HEK293T (cell line): ENCODE measurements at regions not wholly inside any gene's neighbourhood (a gene's known extent, or its start where the extent isn't known, plus 50 kb on each side); places are given as distances from the start of the nearest gene placed in this dataset.
A peak's percentile ranks its signal among the peaks of the same experiment; 100 is the strongest.

ENCODE experiments used
- CTCF ChIA-PET: fragments of 350-600 bp; formaldehyde crosslinking; extraction: SDS; loops from one replicate; lab custom pipeline; 2021; ENCODE audit warnings: antibody characterized with exemption, inconsistent platforms; lab: Yijun Ruan, JAX
- POLR2A ChIA-PET: fragments of 350-600 bp; formaldehyde crosslinking; extraction: SDS; loops from one replicate; lab custom pipeline; 2020; ENCODE audit warnings: antibody characterized with exemption, inconsistent platforms; lab: Yijun Ruan, JAX
- DNase-seq: peaks from one replicate; pipeline ENCODE4 v3.0.0; 2012; ENCODE audit warnings: mixed read lengths; ENCODE audit errors: extremely low spot score
- ARNT ChIP-seq: fragments of 450-650 bp; IDR thresholded peaks from 2 replicates; pipeline ENCODE4 v1.6.1; 2017; ENCODE audit warnings: mild to moderate bottlenecking
- BHLHE40 ChIP-seq: fragments of 450-650 bp; IDR thresholded peaks from 2 replicates; pipeline ENCODE4 v1.6.1; 2016; ENCODE audit warnings: mild to moderate bottlenecking, moderate library complexity, borderline replicate concordance
- CTBP1 ChIP-seq: fragments of 450-650 bp; IDR thresholded peaks from 2 replicates; pipeline ENCODE4 v1.6.1; 2016; ENCODE audit warnings: borderline replicate concordance
- ELF4 ChIP-seq: fragments of 450-650 bp; IDR thresholded peaks from 2 replicates; pipeline ENCODE4 v1.6.1; 2017; ENCODE audit warnings: antibody characterized with exemption
- FOXA1 ChIP-seq: fragments of 450-650 bp; IDR thresholded peaks from 2 replicates; pipeline ENCODE4 v1.6.1; 2016; ENCODE audit warnings: mild to moderate bottlenecking
- FOXK2 ChIP-seq: fragments of 450-650 bp; IDR thresholded peaks from 2 replicates; pipeline ENCODE4 v1.6.1; 2016; ENCODE audit warnings: mild to moderate bottlenecking
- FOXM1 ChIP-seq: fragments of 450-650 bp; IDR thresholded peaks from 2 replicates; pipeline ENCODE4 v1.6.1; 2017; ENCODE audit warnings: mild to moderate bottlenecking, borderline replicate concordance
- HDGF ChIP-seq: fragments of 450-650 bp; IDR thresholded peaks from 2 replicates; pipeline ENCODE4 v1.6.1; 2017; ENCODE audit warnings: antibody characterized with exemption, borderline replicate concordance
- L3MBTL2 ChIP-seq: fragments of 450-650 bp; conservative IDR thresholded peaks from 2 replicates; pipeline ENCODE4 v1.6.1; 2016; ENCODE audit warnings: mild to moderate bottlenecking
- LEF1 ChIP-seq: fragments of 450-650 bp; IDR thresholded peaks from 2 replicates; pipeline ENCODE4 v1.6.1; 2017; ENCODE audit warnings: mild to moderate bottlenecking, borderline replicate concordance
- NFRKB ChIP-seq: fragments of 450-650 bp; IDR thresholded peaks from 2 replicates; pipeline ENCODE4 v1.6.1; 2016; ENCODE audit warnings: mild to moderate bottlenecking, moderate library complexity
- PKNOX1 ChIP-seq: fragments of 450-650 bp; IDR thresholded peaks from 2 replicates; pipeline ENCODE4 v1.6.1; 2016
- SP1 ChIP-seq: fragments of 450-650 bp; IDR thresholded peaks from 2 replicates; pipeline ENCODE4 v1.6.1; 2017
- SUZ12 ChIP-seq: fragments of 450-650 bp; IDR thresholded peaks from 2 replicates; pipeline ENCODE4 v1.6.1; 2016; ENCODE audit warnings: mild to moderate bottlenecking
- TARDBP ChIP-seq: fragments of 450-650 bp; IDR thresholded peaks from 2 replicates; pipeline ENCODE4 v1.6.1; 2016
- ZNF384 ChIP-seq: fragments of 450-650 bp; IDR thresholded peaks from 2 replicates; pipeline ENCODE4 v1.6.1; 2016

- DNase-seq: no peak
- TF ChIP-seq PKNOX1 (no peak), BHLHE40 (no peak), CTBP1 (no peak), SP1 (no peak), L3MBTL2 (no peak), ELF4 (no peak), FOXM1 (no peak), NFRKB (no peak), TARDBP (no peak), ARNT (no peak), LEF1 (no peak), HDGF (no peak), FOXA1 (no peak)
- ChIA-PET POLR2A (no interaction called here), CTCF (interaction anchor here (0.6 kb wide), 2 partner anchors 20 to 126 kb away, joined by 3 to 6 read pairs; no protein-coding TSS in a partner anchor)
Measured at GRCh38 chr2:192288295-192288694, 93.6 kb upstream of the TMEFF2 start.

DNA sequence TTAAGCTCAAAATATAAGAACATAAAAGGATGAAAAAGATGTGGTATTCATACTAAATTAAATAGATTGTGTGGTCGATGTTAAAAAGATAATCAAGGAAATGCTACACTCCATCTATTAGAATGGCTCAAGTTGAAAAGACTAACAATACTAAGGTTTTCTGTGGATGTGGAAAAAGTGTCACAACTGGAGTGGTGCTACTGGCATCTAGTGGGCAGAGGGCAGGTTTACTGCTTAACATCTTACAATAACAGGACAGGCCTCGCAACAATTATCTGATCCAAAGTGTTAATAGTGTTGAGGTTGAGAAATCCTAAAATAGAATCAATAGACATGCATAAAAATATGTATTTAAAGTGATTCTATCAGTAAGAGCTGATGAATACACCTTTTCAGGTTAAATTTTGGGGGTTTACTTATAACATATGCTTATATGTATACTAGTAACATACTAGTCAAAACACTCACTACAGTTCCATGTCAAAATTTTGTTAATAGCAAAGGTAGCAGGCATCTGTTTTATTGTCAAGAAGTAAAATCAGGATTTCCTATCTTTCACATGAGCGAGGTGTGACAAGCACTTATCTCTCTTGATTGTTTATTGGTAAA lies 91.5 kb upstream of the TMEFF2 start:
- DNase-seq: peak; percentile 6
- ChIA-PET POLR2A (no interaction called here), CTCF (no interaction called here)
- no peak for TF ChIP-seq CTBP1
- no peak for TF ChIP-seq NFRKB
- no peak for TF ChIP-seq ZNF384
- no peak for TF ChIP-seq SP1
- no peak for TF ChIP-seq TARDBP
- TF ChIP-seq HDGF: no peak
- no peak for TF ChIP-seq LEF1
- no peak for TF ChIP-seq PKNOX1
- no peak for TF ChIP-seq SUZ12

- CTCF ChIA-PET: no interaction called here
- no peak for TF ChIP-seq ARNT
- no peak for TF ChIP-seq BHLHE40
- no peak for TF ChIP-seq HDGF
- TF ChIP-seq LEF1: no peak
- no peak for TF ChIP-seq FOXA1
- no peak for TF ChIP-seq ZNF384
- TF ChIP-seq SUZ12: no peak
- no peak for TF ChIP-seq NFRKB
- TF ChIP-seq CTBP1: no peak
- no peak for TF ChIP-seq ELF4
- no peak for TF ChIP-seq PKNOX1
- no peak for TF ChIP-seq TARDBP
- POLR2A ChIA-PET: no interaction called here
- no peak for DNase-seq
Measured at GRCh38 chr2:192283450-192283849, 88.7 kb upstream of the TMEFF2 start.

GRCh38 chr2:192278701-192279100 lies 84.0 kb upstream of the TMEFF2 start:
- CTCF ChIA-PET: no interaction called here
- DNase-seq: no peak
- POLR2A ChIA-PET: no interaction called here
- TF ChIP-seq SUZ12 (no peak), ZNF384 (no peak), TARDBP (no peak), CTBP1 (no peak), FOXM1 (no peak), LEF1 (no peak), ELF4 (no peak), FOXA1 (no peak), FOXK2 (no peak), NFRKB (no peak), BHLHE40 (no peak), PKNOX1 (no peak), SP1 (no peak)

- no peak for TF ChIP-seq BHLHE40
- no peak for TF ChIP-seq NFRKB
- TF ChIP-seq HDGF: no peak
- no peak for TF ChIP-seq SUZ12
- no peak for TF ChIP-seq CTBP1
- no peak for TF ChIP-seq LEF1
- no peak for TF ChIP-seq ELF4
- no peak for TF ChIP-seq FOXM1
- no peak for TF ChIP-seq L3MBTL2
- TF ChIP-seq SP1: no peak
- TF ChIP-seq TARDBP: no peak
- no peak for TF ChIP-seq PKNOX1
- POLR2A ChIA-PET: no interaction called here
- CTCF ChIA-PET: no interaction called here
Measured at GRCh38 chr2:192277494-192278109, 82.9 kb upstream of the TMEFF2 start.

More at GRCh38 chr2:192277494-192278109, 82.9 kb upstream of the TMEFF2 start:
- DNase-seq: no peak
